ENCODE measurements at regions not wholly inside any gene's neighbourhood (a gene's known extent, or its start where the extent isn't known, plus 50 kb on each side); places are given as distances from the start of the nearest gene placed in this dataset.

DNA sequence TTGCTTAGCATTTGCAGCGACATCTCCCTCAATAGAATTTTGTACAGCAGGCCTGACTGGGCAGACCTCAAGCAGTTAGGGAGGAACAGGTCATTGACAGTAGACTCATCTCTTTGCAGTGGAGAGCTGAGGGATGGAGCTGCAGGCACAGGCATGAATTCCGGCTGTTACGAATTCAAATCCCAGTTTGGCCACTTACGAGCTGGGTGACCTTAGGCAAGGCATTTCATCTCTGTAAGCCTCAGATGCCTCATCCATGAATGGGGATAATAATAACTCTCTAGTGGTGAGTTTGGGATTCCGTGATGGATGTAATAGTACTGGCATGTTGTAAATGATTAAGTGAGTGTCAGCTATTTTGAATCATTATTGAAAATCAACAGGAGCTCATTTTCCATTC is 195.3 kb downstream of the SEMA6A start:
- no TSS peak for BruUV-seq (replicated peaks)
- H3K9ac ChIP-seq (ENCODE audit: insufficient read depth, low read depth, low read length) = no peak overlapping the region
- CTCF ChIA-PET (ENCODE audit: low intra/inter-chr PET ratio, low total read pairs) = no interaction called here
- in situ Hi-C loops (cut with HindIII; ENCODE audit: extremely low pct_ligation_motif_present, low pct_unique_long_range_greater_than_20kb) = no loop called here
- no peak overlapping the region for H2AFZ ChIP-seq (ENCODE audit: low read length)
- POLR2A ChIA-PET = no interaction called here
- no peaks in the 10 kb centered on the region for H3K36me3 ChIP-seq (replicated peaks in 1 of 2; ENCODE audit: control insufficient read depth in 1 of 2, insufficient read depth in 2 of 2, low read length in 2 of 2)
- no peak for ATAC-seq
- no peaks in the 10 kb centered on the region for H3K27me3 ChIP-seq (ENCODE audit: control insufficient read depth in 1 of 2, insufficient read depth in 2 of 2, low read length in 2 of 2)
- no peaks in the 10 kb centered on the region for H3K9me3 ChIP-seq (ENCODE audit: low read length)
- no peak for TF ChIP-seq ZSCAN9 (CRISPR knock-in tag; IDR thresholded peaks at IDR 0.05; ENCODE audit: borderline replicate concordance)
- TF ChIP-seq, protein P1, sequence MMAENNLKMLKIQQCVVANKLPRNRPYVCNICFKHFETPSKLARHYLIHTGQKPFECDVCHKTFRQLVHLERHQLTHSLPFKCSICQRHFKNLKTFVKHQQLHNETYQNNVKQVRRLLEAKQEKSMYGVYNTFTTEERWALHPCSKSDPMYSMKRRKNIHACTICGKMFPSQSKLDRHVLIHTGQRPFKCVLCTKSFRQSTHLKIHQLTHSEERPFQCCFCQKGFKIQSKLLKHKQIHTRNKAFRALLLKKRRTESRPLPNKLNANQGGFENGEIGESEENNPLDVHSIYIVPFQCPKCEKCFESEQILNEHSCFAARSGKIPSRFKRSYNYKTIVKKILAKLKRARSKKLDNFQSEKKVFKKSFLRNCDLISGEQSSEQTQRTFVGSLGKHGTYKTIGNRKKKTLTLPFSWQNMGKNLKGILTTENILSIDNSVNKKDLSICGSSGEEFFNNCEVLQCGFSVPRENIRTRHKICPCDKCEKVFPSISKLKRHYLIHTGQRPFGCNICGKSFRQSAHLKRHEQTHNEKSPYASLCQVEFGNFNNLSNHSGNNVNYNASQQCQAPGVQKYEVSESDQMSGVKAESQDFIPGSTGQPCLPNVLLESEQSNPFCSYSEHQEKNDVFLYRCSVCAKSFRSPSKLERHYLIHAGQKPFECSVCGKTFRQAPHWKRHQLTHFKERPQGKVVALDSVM (CRISPR knock-in tag; IDR thresholded peaks at IDR 0.05) = no peak
- TF ChIP-seq HCFC1 (IDR thresholded peaks at IDR 0.05; ENCODE audit: low read depth, low read length) = no peak
- TF ChIP-seq ZNF329 (CRISPR knock-in tag; IDR thresholded peaks at IDR 0.05; ENCODE audit: low read depth) = no peak
- TF ChIP-seq ZNF101 (CRISPR knock-in tag; IDR thresholded peaks at IDR 0.05; ENCODE audit: borderline replicate concordance, low read depth) = no peak
- no peak for TF ChIP-seq ZNF616 (CRISPR knock-in tag; IDR thresholded peaks at IDR 0.05; ENCODE audit: low read depth)
- TF ChIP-seq ZNF230 (CRISPR knock-in tag; IDR thresholded peaks at IDR 0.05) = no peak
- no peak for TF ChIP-seq NR1H2 (CRISPR knock-in tag; IDR thresholded peaks at IDR 0.05; ENCODE audit: borderline replicate concordance, low read depth)
- no peak for TF ChIP-seq DMAP1 (CRISPR knock-in tag; IDR thresholded peaks at IDR 0.05)
- no peaks in the 10 kb centered on the region for H3K4me1 ChIP-seq (ENCODE audit: insufficient read depth, low read length)
- H4K20me1 ChIP-seq (ENCODE audit: insufficient read depth, low read length) = no peaks in the 10 kb centered on the region
- no peak overlapping the region for H3K27ac ChIP-seq (ENCODE audit: extremely low read length, insufficient read depth, low read length)
- no peak for DNase-seq (ENCODE audit: low spot score)
- no peak for FAIRE-seq
- no peaks in the 10 kb centered on the region for H3K79me2 ChIP-seq (ENCODE audit: insufficient read depth, low read length)
- WGBS (ENCODE audit: low lambda C conversion rate) = 99% methylated on average over 5 of the region's 5 CpGs
- H3K4me2 ChIP-seq (ENCODE audit: low read depth, low read length) = no peak overlapping the region
- H3K4me3 ChIP-seq (replicated peaks in 1 of 3; ENCODE audit: insufficient read depth in 1 of 3, low read depth in 2 of 3, low read length in 3 of 3) = no peak overlapping the region
- intact Hi-C loops (cut with micrococcal nuclease; ENCODE audit: unreplicated experiment) = no loop called here

DNA sequence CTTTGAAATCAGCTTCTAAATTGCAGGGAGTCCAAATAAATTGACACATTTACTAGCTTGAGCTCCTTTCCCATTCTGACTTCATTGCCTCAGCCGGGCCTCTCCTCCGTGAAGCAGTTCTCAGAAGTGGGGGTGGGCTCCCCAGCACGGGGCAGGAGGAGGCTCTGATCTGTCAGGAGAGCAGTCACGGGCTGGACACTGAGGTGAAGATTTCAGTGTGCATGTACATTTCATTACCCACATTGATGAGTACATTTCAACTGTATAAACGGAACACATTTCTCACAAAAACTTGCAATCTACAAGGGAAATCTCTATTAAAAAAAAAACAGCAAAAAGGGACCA is 195.9 kb downstream of the SEMA6A start:
- Histone ChIP-seq H3K79me2 (ENCODE audit: insufficient read depth, low read length) (no peaks in the 10 kb centered on the region), H3K4me3 (replicated peaks in 1 of 3; ENCODE audit: insufficient read depth in 1 of 3, low read depth in 2 of 3, low read length in 3 of 3) (no peak overlapping the region), H3K27ac (ENCODE audit: extremely low read length, insufficient read depth, low read length) (no peak overlapping the region), H3K36me3 (replicated peaks in 1 of 2; ENCODE audit: control insufficient read depth in 1 of 2, insufficient read depth in 2 of 2, low read length in 2 of 2) (no peaks in the 10 kb centered on the region), H3K9ac (ENCODE audit: insufficient read depth, low read depth, low read length) (no peak overlapping the region), H2AFZ (ENCODE audit: low read length) (no peak overlapping the region), H3K27me3 (ENCODE audit: control insufficient read depth in 1 of 2, insufficient read depth in 2 of 2, low read length in 2 of 2) (no peaks in the 10 kb centered on the region), H4K20me1 (ENCODE audit: insufficient read depth, low read length) (no peaks in the 10 kb centered on the region), H3K9me3 (ENCODE audit: low read length) (no peaks in the 10 kb centered on the region), H3K4me1 (ENCODE audit: insufficient read depth, low read length) (no peaks in the 10 kb centered on the region), H3K4me2 (ENCODE audit: low read depth, low read length) (no peak overlapping the region)
- in situ Hi-C loops (cut with HindIII; ENCODE audit: extremely low pct_ligation_motif_present, low pct_unique_long_range_greater_than_20kb) (no loop called here), intact Hi-C loops (cut with micrococcal nuclease; ENCODE audit: unreplicated experiment) (no loop called here)
- no TSS peak for BruUV-seq (replicated peaks)
- ATAC-seq = no peak
- WGBS (ENCODE audit: low lambda C conversion rate) = 96% methylated on average over 5 of the region's 5 CpGs
- ChIA-PET CTCF (ENCODE audit: low intra/inter-chr PET ratio, low total read pairs) (no interaction called here), POLR2A (no interaction called here)
- no peak for FAIRE-seq
- DNase-seq (ENCODE audit: low spot score) = no peak
- TF ChIP-seq, protein P2, sequence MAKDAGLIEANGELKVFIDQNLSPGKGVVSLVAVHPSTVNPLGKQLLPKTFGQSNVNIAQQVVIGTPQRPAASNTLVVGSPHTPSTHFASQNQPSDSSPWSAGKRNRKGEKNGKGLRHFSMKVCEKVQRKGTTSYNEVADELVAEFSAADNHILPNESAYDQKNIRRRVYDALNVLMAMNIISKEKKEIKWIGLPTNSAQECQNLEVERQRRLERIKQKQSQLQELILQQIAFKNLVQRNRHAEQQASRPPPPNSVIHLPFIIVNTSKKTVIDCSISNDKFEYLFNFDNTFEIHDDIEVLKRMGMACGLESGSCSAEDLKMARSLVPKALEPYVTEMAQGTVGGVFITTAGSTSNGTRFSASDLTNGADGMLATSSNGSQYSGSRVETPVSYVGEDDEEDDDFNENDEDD (CRISPR knock-in tag; IDR thresholded peaks at IDR 0.05; ENCODE audit: borderline replicate concordance) = no peak
- TF ChIP-seq PITX1 (CRISPR knock-in tag; IDR thresholded peaks at IDR 0.05) (no peak), NAIF1 (CRISPR knock-in tag; IDR thresholded peaks at IDR 0.05; ENCODE audit: borderline replicate concordance) (no peak), DR1 (CRISPR knock-in tag; IDR thresholded peaks at IDR 0.05) (no peak), ZSCAN9 (CRISPR knock-in tag; IDR thresholded peaks at IDR 0.05; ENCODE audit: borderline replicate concordance) (no peak)
- TF ChIP-seq, protein P3, sequence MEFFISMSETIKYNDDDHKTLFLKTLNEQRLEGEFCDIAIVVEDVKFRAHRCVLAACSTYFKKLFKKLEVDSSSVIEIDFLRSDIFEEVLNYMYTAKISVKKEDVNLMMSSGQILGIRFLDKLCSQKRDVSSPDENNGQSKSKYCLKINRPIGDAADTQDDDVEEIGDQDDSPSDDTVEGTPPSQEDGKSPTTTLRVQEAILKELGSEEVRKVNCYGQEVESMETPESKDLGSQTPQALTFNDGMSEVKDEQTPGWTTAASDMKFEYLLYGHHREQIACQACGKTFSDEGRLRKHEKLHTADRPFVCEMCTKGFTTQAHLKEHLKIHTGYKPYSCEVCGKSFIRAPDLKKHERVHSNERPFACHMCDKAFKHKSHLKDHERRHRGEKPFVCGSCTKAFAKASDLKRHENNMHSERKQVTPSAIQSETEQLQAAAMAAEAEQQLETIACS (CRISPR knock-in tag; IDR thresholded peaks at IDR 0.05) = no peak
- TF ChIP-seq, protein P4, sequence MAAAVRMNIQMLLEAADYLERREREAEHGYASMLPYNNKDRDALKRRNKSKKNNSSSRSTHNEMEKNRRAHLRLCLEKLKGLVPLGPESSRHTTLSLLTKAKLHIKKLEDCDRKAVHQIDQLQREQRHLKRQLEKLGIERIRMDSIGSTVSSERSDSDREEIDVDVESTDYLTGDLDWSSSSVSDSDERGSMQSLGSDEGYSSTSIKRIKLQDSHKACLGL (CRISPR knock-in tag; IDR thresholded peaks at IDR 0.05) = no peak
